PC-3 (cell line): ENCODE measurements at regions not wholly inside any gene's neighbourhood (a gene's known extent, or its start where the extent isn't known, plus 50 kb on each side); places are given as distances from the start of the nearest gene placed in this dataset.

Experiments used
- EZH2 ChIP-seq: fragments of 300-600 bp; sonication (generic); IDR thresholded peaks from one replicate; pipeline ENCODE4 v1.6.1; 2017; ENCODE audit warnings: antibody characterized with exemption, mild to moderate bottlenecking, low read length; ENCODE audit not compliant: unreplicated experiment
- TF ChIP-seq, protein P1 (sequence below): fragments of 300-600 bp; sonication (generic); conservative IDR thresholded peaks from 2 replicates; pipeline ENCODE4 v1.5.1; 2017; ENCODE audit warnings: antibody characterized with exemption, low read depth, mild to moderate bottlenecking, low read length

DNA sequence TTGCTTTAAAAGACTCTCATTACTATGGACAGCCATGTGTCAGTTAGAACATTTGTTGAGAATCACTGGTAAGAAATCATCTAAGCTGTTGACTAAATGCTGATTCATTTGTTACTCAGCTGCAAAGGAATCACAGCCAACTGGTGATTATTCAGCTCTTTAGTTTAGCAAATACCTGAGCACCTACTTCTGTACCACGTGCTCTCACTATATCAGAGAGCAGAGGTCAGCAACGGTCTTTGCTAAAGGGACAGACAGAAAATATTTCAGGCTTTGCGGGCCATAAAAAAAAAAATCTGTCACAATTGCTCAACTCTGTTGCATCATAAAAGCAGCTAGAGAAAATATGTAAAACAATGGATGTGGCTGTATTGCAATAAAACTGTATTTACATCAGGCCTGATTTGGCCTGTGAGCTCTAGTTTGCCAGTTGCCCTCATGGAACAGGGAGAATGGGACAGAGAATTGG is 377.6 kb downstream of the DNAH5 start:
- TF ChIP-seq EZH2 = no peak
- TF ChIP-seq, protein P1, sequence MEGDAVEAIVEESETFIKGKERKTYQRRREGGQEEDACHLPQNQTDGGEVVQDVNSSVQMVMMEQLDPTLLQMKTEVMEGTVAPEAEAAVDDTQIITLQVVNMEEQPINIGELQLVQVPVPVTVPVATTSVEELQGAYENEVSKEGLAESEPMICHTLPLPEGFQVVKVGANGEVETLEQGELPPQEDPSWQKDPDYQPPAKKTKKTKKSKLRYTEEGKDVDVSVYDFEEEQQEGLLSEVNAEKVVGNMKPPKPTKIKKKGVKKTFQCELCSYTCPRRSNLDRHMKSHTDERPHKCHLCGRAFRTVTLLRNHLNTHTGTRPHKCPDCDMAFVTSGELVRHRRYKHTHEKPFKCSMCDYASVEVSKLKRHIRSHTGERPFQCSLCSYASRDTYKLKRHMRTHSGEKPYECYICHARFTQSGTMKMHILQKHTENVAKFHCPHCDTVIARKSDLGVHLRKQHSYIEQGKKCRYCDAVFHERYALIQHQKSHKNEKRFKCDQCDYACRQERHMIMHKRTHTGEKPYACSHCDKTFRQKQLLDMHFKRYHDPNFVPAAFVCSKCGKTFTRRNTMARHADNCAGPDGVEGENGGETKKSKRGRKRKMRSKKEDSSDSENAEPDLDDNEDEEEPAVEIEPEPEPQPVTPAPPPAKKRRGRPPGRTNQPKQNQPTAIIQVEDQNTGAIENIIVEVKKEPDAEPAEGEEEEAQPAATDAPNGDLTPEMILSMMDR = no peak
